ENCODE measurements at regions not wholly inside any gene's neighbourhood (a gene's known extent, or its start where the extent isn't known, plus 50 kb on each side); places are given as distances from the start of the nearest gene placed in this dataset.

- DNase-seq (ENCODE audit: low spot score), result no peak
Measured at GRCh38 chr13:76516013-76516412, 370.2 kb downstream of the KCTD12 start.

DNA sequence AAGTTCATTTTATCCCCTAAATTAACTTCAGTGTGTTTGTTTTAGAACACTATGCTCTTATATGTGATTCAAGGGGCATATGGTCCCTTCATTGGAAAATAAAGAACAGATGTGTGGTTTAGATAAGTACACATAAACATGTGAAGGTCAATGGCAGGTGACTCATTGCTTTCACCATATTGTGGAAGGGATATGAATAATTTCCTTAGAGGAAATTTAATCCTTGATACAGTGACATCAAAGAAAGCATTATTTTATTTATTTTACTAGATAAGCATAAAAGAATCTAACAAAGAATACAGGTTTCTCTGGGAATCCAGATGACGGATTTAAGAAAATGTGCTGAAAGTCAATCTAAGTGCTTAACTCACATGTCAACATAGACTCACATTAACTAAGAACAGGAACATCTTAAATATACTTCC is 373.5 kb downstream of the KCTD12 start:
- no peak for DNase-seq (ENCODE audit: low spot score)

GRCh38 chr13:76505437-76505836 is 380.8 kb downstream of the KCTD12 start:
- no peak for DNase-seq (ENCODE audit: low spot score)

DNA sequence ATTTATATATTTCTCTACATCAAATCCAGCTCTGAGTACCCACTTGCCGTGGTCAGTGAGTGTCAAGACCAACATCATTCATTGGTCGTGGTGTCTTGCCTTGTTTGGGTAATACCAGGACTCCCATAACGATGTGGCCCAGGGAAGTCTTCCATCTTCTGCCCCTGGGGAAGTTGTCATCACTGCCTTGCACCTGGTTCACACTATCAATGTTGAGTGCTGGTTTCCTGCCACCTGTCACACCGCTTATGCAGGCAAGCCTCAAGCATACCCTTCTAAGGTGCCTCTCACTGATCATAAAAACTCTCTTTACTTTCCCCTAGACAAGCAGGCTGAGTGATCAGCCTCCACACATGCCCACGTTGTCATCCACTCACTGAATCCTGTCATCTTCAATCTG is 382.4 kb downstream of the KCTD12 start:
- no peak for DNase-seq (ENCODE audit: low spot score)

- no peak for DNase-seq (ENCODE audit: low spot score)
Measured at GRCh38 chr13:76503291-76503690, 382.9 kb downstream of the KCTD12 start.

- no peak for DNase-seq (ENCODE audit: low spot score)
Measured at GRCh38 chr13:76500894-76501293, 385.3 kb downstream of the KCTD12 start.

- no peak for DNase-seq (ENCODE audit: low spot score)
Measured at GRCh38 chr13:76499891-76500290, 386.3 kb downstream of the KCTD12 start.

DNA sequence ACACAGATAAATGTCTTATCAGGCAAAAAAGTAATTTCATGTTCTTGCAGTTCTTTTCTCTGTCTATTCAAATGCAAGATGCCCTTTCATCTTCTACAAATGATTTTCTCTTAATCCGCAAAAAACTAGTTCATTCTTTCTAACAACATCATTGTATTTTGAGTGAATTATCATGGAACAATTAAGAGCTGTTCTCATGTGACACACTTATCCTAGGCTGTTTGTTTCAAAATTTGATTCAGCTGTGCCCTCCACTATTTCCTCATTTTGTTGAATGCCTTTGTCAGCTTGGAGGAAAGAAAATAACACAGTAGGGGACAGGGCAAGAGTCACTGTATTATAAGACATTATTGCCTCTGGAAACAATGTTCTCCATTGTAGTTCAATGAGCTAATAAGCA is 396.9 kb downstream of the KCTD12 start:
- no peak for DNase-seq (ENCODE audit: low spot score)

GRCh38 chr13:76481738-76482137 is 404.5 kb downstream of the KCTD12 start:
- DNase-seq (ENCODE audit: low spot score), result no peak

GRCh38 chr13:76474966-76475365 is 411.2 kb downstream of the KCTD12 start:
- DNase-seq (ENCODE audit: low spot score), result no peak

- DNase-seq (ENCODE audit: low spot score), result no peak
Measured at GRCh38 chr13:76474356-76474755, 411.8 kb downstream of the KCTD12 start.

DNA sequence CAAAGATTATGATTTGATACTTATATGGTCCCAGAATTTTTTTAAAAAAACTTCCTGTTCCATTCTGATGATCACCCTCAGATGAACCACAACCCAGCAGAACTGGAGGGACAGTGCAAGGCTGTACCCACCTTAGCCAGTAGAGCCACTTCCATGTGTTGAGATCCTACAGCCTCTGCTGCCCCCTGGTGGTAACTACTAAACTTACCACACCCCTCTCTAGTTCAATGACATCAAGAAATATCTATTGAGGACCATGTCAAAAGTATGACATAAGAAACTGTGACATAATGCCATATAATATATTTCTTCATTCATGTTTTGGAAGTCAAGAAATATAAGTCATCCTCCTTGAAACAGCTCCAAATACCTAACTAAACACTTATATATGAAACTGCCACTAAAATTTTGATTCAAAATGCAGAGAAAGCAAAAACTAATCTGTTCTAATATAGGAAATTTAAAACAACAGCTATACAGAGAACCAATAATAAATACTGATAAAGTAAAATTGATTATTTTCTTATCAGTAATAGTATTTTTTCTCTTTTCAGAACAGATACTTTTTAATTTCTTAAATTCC is 412.6 kb downstream of the KCTD12 start:
- peak; percentile 75 for DNase-seq (ENCODE audit: low spot score)

- no peak for DNase-seq (ENCODE audit: low spot score)
Measured at GRCh38 chr13:76472916-76473315, 413.3 kb downstream of the KCTD12 start.

- DNase-seq (ENCODE audit: low spot score), result no peak
Measured at GRCh38 chr13:76471486-76471885, 414.7 kb downstream of the KCTD12 start.

DNA sequence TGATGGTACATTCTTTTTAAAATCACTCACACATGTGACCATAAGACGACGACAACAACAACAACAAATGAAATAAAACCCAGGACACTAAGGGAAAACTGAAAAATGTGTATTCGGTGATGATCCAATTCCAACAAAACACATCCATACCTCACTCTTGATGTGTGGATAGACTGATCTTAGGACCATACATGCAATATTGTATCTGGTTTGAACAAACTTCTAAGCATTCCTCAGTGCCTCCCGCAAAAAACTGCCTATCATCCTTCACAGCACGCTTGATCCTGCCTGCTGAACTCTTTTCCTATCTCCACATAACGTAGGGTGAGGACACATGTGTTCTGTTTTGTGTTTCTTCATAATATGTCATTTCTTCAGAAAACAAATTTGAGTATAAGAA is 415.2 kb downstream of the KCTD12 start:
- no peak for DNase-seq (ENCODE audit: low spot score)

GRCh38 chr13:76466043-76466442 is 420.2 kb downstream of the KCTD12 start:
- DNase-seq (ENCODE audit: low spot score), result no peak

DNA sequence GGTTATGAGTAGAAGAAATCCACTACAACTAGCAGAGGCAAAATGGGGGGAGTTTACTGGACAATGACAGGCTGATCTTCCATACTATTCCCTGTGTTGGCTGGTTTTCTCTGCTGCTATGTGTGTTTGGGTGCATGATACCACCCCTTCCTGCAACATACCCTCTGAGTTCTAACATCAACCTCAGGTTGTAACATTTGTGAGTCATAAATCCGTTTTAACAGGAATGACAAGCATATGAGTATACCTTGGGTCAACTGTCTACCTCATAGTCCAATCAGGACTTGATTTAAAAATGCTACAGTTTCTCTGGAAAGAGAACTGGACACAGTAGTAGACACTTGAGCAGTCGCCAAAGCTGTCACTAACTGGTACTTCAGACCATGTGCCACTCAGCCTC is 422.9 kb downstream of the KCTD12 start:
- DNase-seq (ENCODE audit: low spot score), result no peak

GRCh38 chr13:76461999-76462398 is 424.2 kb downstream of the KCTD12 start:
- no peak for DNase-seq (ENCODE audit: low spot score)

GRCh38 chr13:76461484-76461883 is 424.7 kb downstream of the KCTD12 start:
- DNase-seq (ENCODE audit: low spot score), result no peak

DNA sequence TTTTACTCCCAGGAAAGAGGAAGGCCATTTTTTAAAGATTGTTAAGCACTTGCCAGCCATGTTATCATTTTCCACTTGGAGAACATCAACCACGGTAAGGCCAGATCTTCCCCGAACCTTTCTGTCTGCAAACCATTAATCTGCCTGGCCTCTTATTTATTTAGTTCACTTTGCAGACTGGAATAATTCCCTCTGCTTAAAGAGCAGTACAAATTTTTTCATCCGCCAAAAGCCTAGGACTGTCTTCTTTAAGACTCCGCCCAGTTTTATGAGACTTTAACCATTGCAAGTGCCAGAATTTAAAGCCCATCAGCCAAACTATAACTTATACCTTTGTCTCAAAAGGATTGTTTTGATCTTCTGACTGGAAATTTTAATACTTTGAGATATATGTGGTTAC is 426.3 kb downstream of the KCTD12 start:
- no peak for DNase-seq (ENCODE audit: low spot score)

GRCh38 chr13:76455960-76456359 is 430.2 kb downstream of the KCTD12 start:
- no peak for DNase-seq (ENCODE audit: low spot score)

GRCh38 chr13:76454991-76455390 is 431.2 kb downstream of the KCTD12 start:
- DNase-seq (ENCODE audit: low spot score), result no peak

DNA sequence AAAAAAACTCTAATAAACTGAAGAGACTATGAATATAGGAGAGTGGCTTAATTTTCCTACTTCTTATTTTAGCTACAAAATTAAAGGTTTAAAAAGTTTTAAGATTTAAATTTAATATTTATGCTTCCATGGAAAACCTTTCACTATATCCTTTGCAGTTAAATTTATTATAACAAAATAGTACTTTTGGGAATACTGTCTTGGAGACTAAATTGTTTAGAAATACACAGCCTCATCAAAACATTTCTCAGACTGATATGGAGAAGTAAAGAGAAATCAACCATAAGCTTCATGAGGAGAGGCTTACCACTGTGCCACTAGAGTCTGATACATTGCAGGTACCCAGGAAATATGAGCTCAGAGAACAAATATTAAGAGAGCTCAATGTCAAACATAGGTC is 436.5 kb downstream of the KCTD12 start:
- no peak for DNase-seq (ENCODE audit: low spot score)

GRCh38 chr13:76446191-76446590 is 440.0 kb downstream of the KCTD12 start:
- DNase-seq (ENCODE audit: low spot score), result no peak

DNA sequence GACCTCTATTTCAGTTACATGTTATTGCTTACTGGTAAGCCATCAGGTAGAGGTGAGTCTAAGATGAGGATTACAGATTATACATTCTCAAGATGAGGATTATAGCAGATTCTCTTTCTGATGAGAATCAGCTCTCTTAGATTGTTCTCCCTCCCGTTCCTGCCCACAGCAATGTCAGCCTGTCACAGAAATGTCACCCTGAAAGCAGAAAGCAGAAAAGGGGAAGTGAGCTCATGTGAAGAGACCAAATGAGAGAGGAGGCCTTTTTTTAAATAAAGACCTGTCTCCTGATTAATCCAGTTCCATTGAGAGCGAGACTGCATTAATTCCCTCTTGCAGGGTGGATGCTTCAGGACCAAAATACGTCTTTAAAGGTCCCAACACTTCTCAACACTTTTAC is 445.6 kb downstream of the KCTD12 start:
- DNase-seq (ENCODE audit: low spot score), result no peak
